GM21825 (cell line): ENCODE measurements at regions not wholly inside any gene's neighbourhood (a gene's known extent, or its start where the extent isn't known, plus 50 kb on each side); places are given as distances from the start of the nearest gene placed in this dataset.

Experiments
- ATAC-seq: cut with Tn5 transposase; IDR thresholded peaks from one replicate; pipeline ENCODE4 v1.9.1; 2021; ENCODE audit warnings: mild to moderate bottlenecking, moderate library complexity; ENCODE audit not compliant: unreplicated experiment

- no peak for ATAC-seq
Observed at GRCh38 chr2:7825591-7826312, 856.1 kb upstream of the ID2 start.

- ATAC-seq: no peak
Observed at GRCh38 chr2:7826656-7827055, 855.2 kb upstream of the ID2 start.

- no peak for ATAC-seq
Observed at GRCh38 chr2:7829241-7829640, 852.6 kb upstream of the ID2 start.

GRCh38 chr2:7830616-7831015 lies 851.2 kb upstream of the ID2 start:
- no peak for ATAC-seq

GRCh38 chr2:7835151-7835550 lies 846.7 kb upstream of the ID2 start:
- no peak for ATAC-seq

GRCh38 chr2:7835693-7836680 lies 845.9 kb upstream of the ID2 start:
- peak; percentile 98 for ATAC-seq

GRCh38 chr2:7837237-7837760 lies 844.6 kb upstream of the ID2 start:
- no peak for ATAC-seq

- no peak for ATAC-seq
Observed at GRCh38 chr2:7838669-7839068, 843.2 kb upstream of the ID2 start.

- no peak for ATAC-seq
Observed at GRCh38 chr2:7840651-7841380, 841.0 kb upstream of the ID2 start.

GRCh38 chr2:7841751-7842150 lies 840.1 kb upstream of the ID2 start:
- no peak for ATAC-seq

- ATAC-seq: no peak
Observed at GRCh38 chr2:7844414-7844965, 837.4 kb upstream of the ID2 start.

- no peak for ATAC-seq
Observed at GRCh38 chr2:7845332-7845731, 836.5 kb upstream of the ID2 start.

GRCh38 chr2:7846607-7847006 lies 835.2 kb upstream of the ID2 start:
- ATAC-seq: no peak

- ATAC-seq: no peak
Observed at GRCh38 chr2:7847321-7847720, 834.5 kb upstream of the ID2 start.

- ATAC-seq: no peak
Observed at GRCh38 chr2:7849027-7849426, 832.8 kb upstream of the ID2 start.

- no peak for ATAC-seq
Observed at GRCh38 chr2:7849531-7849930, 832.3 kb upstream of the ID2 start.

GRCh38 chr2:7852546-7852945 lies 829.3 kb upstream of the ID2 start:
- no peak for ATAC-seq

GRCh38 chr2:7857904-7858303 lies 824.0 kb upstream of the ID2 start:
- no peak for ATAC-seq

GRCh38 chr2:7858624-7859023 lies 823.2 kb upstream of the ID2 start:
- ATAC-seq: no peak

GRCh38 chr2:7860693-7861092 lies 821.2 kb upstream of the ID2 start:
- no peak for ATAC-seq
